ENCODE measurements at regions not wholly inside any gene's neighbourhood (a gene's known extent, or its start where the extent isn't known, plus 50 kb on each side); places are given as distances from the start of the nearest gene placed in this dataset.
A peak's percentile ranks its signal among the peaks of the same experiment; 100 is the strongest.

GRCh38 chr12:18850752-18851151 lies 112.8 kb downstream of the CAPZA3 start:
- peak overlapping the region; percentile 33; the same call in 1 of the 2 replicates for H2AFZ ChIP-seq (ENCODE audit: low read length)
- H3K9ac ChIP-seq (ENCODE audit: low read depth, low read length, poor library complexity, severe bottlenecking) = no peak overlapping the region
- H3K9me3 ChIP-seq (ENCODE audit: insufficient read depth, low read depth, low read length) = no peaks in the 10 kb centered on the region
- H3K79me2 ChIP-seq (ENCODE audit: insufficient read depth, low read length) = no peaks in the 10 kb centered on the region
- no peaks in the 10 kb centered on the region for H3F3A ChIP-seq (ENCODE audit: low read depth)
- no peaks in the 10 kb centered on the region for H4K20me1 ChIP-seq (ENCODE audit: insufficient read depth, low read length, poor library complexity, severe bottlenecking)
- no peaks in the 10 kb centered on the region for H3K9me2 ChIP-seq (replicated peaks; ENCODE audit: low read depth, low read length)
- no peaks in the 10 kb centered on the region for H3K27me3 ChIP-seq (ENCODE audit: insufficient read depth, low read length, poor library complexity, severe bottlenecking)
- peak overlapping the region; percentile 47 for H3K4me3 ChIP-seq (ENCODE audit: low read length, poor library complexity, severe bottlenecking)
- peak overlapping the region; percentile 61 for H3K4me2 ChIP-seq (ENCODE audit: low read depth, low read length, poor library complexity, severe bottlenecking)
- no peaks in the 10 kb centered on the region for H3K36me3 ChIP-seq (ENCODE audit: insufficient read depth, low read length)
- peaks cover 4% of the 10 kb centered on the region for H3K4me1 ChIP-seq (ENCODE audit: insufficient read depth, low read length, poor library complexity, severe bottlenecking)
- no peak for TF ChIP-seq EZH2phosphoT487 (IDR thresholded peaks at IDR 0.05; ENCODE audit: borderline replicate concordance)
- TF ChIP-seq, protein P1, sequence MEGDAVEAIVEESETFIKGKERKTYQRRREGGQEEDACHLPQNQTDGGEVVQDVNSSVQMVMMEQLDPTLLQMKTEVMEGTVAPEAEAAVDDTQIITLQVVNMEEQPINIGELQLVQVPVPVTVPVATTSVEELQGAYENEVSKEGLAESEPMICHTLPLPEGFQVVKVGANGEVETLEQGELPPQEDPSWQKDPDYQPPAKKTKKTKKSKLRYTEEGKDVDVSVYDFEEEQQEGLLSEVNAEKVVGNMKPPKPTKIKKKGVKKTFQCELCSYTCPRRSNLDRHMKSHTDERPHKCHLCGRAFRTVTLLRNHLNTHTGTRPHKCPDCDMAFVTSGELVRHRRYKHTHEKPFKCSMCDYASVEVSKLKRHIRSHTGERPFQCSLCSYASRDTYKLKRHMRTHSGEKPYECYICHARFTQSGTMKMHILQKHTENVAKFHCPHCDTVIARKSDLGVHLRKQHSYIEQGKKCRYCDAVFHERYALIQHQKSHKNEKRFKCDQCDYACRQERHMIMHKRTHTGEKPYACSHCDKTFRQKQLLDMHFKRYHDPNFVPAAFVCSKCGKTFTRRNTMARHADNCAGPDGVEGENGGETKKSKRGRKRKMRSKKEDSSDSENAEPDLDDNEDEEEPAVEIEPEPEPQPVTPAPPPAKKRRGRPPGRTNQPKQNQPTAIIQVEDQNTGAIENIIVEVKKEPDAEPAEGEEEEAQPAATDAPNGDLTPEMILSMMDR (conservative IDR thresholded peaks at IDR 0.05; ENCODE audit: low read length) = no peak

DNA sequence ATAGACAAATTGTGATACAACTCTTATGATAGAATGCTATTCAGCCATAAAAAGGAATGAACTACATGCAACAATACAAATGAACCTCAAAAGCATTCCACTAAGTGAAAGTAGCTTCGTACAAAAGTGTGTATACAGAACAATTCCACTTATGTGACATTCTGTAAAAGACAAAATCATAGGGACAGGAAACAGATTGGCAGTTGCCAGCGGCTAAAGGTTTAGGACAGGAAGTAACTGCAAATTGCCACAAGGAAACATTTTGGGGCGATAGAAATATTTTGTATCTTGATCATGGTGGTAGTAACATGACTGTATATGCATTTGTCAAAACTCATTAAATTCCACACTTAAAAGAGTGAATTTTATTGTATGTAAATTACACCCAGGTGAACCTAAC lies 113.4 kb downstream of the CAPZA3 start:
- Histone ChIP-seq H3K9me3 (ENCODE audit: insufficient read depth, low read depth, low read length) (no peaks in the 10 kb centered on the region), H3F3A (ENCODE audit: low read depth) (no peaks in the 10 kb centered on the region), H4K20me1 (ENCODE audit: insufficient read depth, low read length, poor library complexity, severe bottlenecking) (no peaks in the 10 kb centered on the region), H3K79me2 (ENCODE audit: insufficient read depth, low read length) (no peaks in the 10 kb centered on the region), H3K4me3 (ENCODE audit: low read length, poor library complexity, severe bottlenecking) (peak overlapping the region; percentile 47), H3K4me1 (ENCODE audit: insufficient read depth, low read length, poor library complexity, severe bottlenecking) (peaks cover 4% of the 10 kb centered on the region), H3K9ac (ENCODE audit: low read depth, low read length, poor library complexity, severe bottlenecking) (no peak overlapping the region), H3K4me2 (ENCODE audit: low read depth, low read length, poor library complexity, severe bottlenecking) (peak overlapping the region; percentile 61), H3K9me2 (replicated peaks; ENCODE audit: low read depth, low read length) (no peaks in the 10 kb centered on the region), H2AFZ (ENCODE audit: low read length) (peak overlapping the region; percentile 33; the same call in 1 of the 2 replicates), H3K27me3 (ENCODE audit: insufficient read depth, low read length, poor library complexity, severe bottlenecking) (no peaks in the 10 kb centered on the region), H3K36me3 (ENCODE audit: insufficient read depth, low read length) (no peaks in the 10 kb centered on the region)
- TF ChIP-seq EZH2phosphoT487 (IDR thresholded peaks at IDR 0.05; ENCODE audit: borderline replicate concordance) = no peak
- TF ChIP-seq, protein P1 (conservative IDR thresholded peaks at IDR 0.05; ENCODE audit: low read length) = no peak

DNA sequence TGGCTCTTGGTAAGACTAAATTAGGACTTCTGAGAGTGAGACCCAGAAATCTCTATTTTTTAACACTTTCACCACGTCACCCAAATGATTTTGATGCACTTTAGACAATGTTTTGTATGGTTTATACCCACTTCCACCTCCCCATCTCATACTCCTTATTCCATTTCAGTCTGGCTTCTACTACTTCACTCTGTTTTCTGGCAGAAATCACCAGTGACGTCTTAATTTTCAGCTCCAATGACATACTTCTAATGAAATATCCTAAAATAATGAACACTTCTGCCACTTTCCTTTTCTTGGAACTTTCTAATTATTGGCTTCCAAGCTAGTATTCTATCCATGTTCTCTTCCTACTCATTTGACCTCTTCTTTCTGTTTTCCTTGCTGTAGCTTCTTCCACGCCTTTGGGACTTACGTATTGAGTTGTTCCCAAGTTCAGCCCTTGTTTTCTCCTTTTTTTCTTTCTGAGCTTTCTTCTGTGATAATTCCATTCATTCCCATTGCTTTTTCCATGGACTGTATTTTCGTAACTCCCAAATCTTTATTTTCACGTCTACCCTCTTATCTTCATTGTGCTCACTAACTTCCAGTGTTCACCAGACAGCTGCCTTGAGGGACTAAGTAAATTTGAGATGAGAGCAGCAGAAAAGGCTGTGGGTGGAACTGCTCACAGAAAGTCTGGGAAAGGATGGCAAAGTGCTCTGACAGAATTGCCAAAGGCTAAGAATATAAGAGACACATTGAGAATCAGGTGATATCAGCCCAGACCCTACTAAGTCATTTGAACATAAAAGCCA lies 115.8 kb downstream of the CAPZA3 start:
- no peaks in the 10 kb centered on the region for H3K9me3 ChIP-seq (ENCODE audit: insufficient read depth, low read depth, low read length)
- H3K79me2 ChIP-seq (ENCODE audit: insufficient read depth, low read length) = no peaks in the 10 kb centered on the region
- H2AFZ ChIP-seq (ENCODE audit: low read length) = no peak overlapping the region
- no peaks in the 10 kb centered on the region for H3K27me3 ChIP-seq (ENCODE audit: insufficient read depth, low read length, poor library complexity, severe bottlenecking)
- no peaks in the 10 kb centered on the region for H3F3A ChIP-seq (ENCODE audit: low read depth)
- H3K36me3 ChIP-seq (ENCODE audit: insufficient read depth, low read length) = no peaks in the 10 kb centered on the region
- H3K9me2 ChIP-seq (replicated peaks; ENCODE audit: low read depth, low read length) = no peaks in the 10 kb centered on the region
- peaks cover 4% of the 10 kb centered on the region for H3K4me1 ChIP-seq (ENCODE audit: insufficient read depth, low read length, poor library complexity, severe bottlenecking)
- TF ChIP-seq EZH2phosphoT487 (IDR thresholded peaks at IDR 0.05; ENCODE audit: borderline replicate concordance) = no peak
- TF ChIP-seq, protein P1 (conservative IDR thresholded peaks at IDR 0.05; ENCODE audit: low read length) = no peak
- no peak overlapping the region for H3K4me3 ChIP-seq (ENCODE audit: low read length, poor library complexity, severe bottlenecking)
- no peak overlapping the region for H3K9ac ChIP-seq (ENCODE audit: low read depth, low read length, poor library complexity, severe bottlenecking)
- H4K20me1 ChIP-seq (ENCODE audit: insufficient read depth, low read length, poor library complexity, severe bottlenecking) = no peaks in the 10 kb centered on the region
- H3K4me2 ChIP-seq (ENCODE audit: low read depth, low read length, poor library complexity, severe bottlenecking) = no peak overlapping the region

Measured in Loucy (cell line).